Vagina (tissue), 2 donors: ENCODE measurements at regions not wholly inside any gene's neighbourhood (a gene's known extent, or its start where the extent isn't known, plus 50 kb on each side); places are given as distances from the start of the nearest gene placed in this dataset.
A peak's percentile ranks its signal among the peaks of the same experiment; 100 is the strongest.

Experiments used
- DNase-seq, 2 donors: peaks; one replicate each; pipeline ENCODE4 v3.0.0-alpha.2; 2017; ENCODE audit errors: extremely low spot score in 2 of 2
- H3K27ac ChIP-seq: fragments of 200-600 bp; sonication (generic); one replicate; pipeline ENCODE4 v1.5.1; 2019
- H3K27me3 ChIP-seq: fragments of 200-600 bp; sonication (generic); one replicate; pipeline ENCODE4 v1.5.1; 2019
- H3K36me3 ChIP-seq, 2 donors: fragments of 200-600 bp; sonication (generic); one replicate each; pipeline ENCODE4 v1.5.1; 2017 to 2019
- H3K4me1 ChIP-seq: fragments of 200-600 bp; sonication (generic); one replicate; pipeline ENCODE4 v1.5.1; 2019
- H3K4me3 ChIP-seq, 2 donors: fragments of 200-600 bp; sonication (generic); 1 replicate in 1 of 2; 2 replicates in 1 of 2; pipeline ENCODE4 v1.5.1; 2016 to 2019
- H3K9me3 ChIP-seq: fragments of 200-600 bp; sonication (generic); one replicate; pipeline ENCODE4 v1.5.1; 2019
- CTCF ChIP-seq, 3 experiments: fragments of 450-650 bp in 2 of 3; fragments of 200-600 bp in 1 of 3; sonication (generic) in 1 of 3; IDR thresholded peaks; one replicate each; pipeline ENCODE4 v1.5.1; 2017 to 2019; ENCODE audit warnings: antibody characterized with exemption in 3 of 3, mild to moderate bottlenecking in 2 of 3, moderate library complexity in 2 of 3
- POLR2A ChIP-seq, 2 donors: fragments of 450-650 bp; IDR thresholded peaks; one replicate each; pipeline ENCODE4 v1.6.1; 2017; ENCODE audit warnings: antibody characterized with exemption in 2 of 2, mild to moderate bottlenecking in 2 of 2, moderate library complexity in 2 of 2
- POLR2AphosphoS5 ChIP-seq, 2 donors: sonication (generic); formaldehyde crosslinking; IDR thresholded peaks; one replicate each; pipeline ENCODE4 v1.9.0; 2017; ENCODE audit warnings: antibody characterized with exemption in 2 of 2, mild to moderate bottlenecking in 2 of 2, low read depth in 1 of 2; ENCODE audit not compliant: insufficient read depth in 1 of 2
- intact Hi-C: fragments of 100-400 bp; cut with DNase I; formaldehyde crosslinking; loops from one replicate; pipeline ENCODE4 v1.15.1; 2023

- no peak overlapping the region for H3K27ac ChIP-seq
- no peak for DNase-seq
- no peak overlapping the region for H3K4me3 ChIP-seq
- intact Hi-C loops, result no loop called here
- peaks cover 19% of the 10 kb centered on the region for H3K4me1 ChIP-seq
- no peaks in the 10 kb centered on the region for H3K9me3 ChIP-seq
- H3K27me3 ChIP-seq, result no peaks in the 10 kb centered on the region
- no peaks in the 10 kb centered on the region for H3K36me3 ChIP-seq
- no peak for TF ChIP-seq POLR2AphosphoS5 (IDR thresholded peaks at IDR 0.05; ENCODE audit: insufficient read depth in 1 of 2, low read depth in 1 of 2)
- TF ChIP-seq CTCF (IDR thresholded peaks at IDR 0.05), result no peak
- TF ChIP-seq POLR2A (IDR thresholded peaks at IDR 0.05), result no peak
Observed at GRCh38 chr6:15882345-15882744, 219.5 kb upstream of the DTNBP1 start.

- Histone ChIP-seq H3K4me1 (peaks cover 15% of the 10 kb centered on the region), H3K36me3 (no peaks in the 10 kb centered on the region), H3K9me3 (no peaks in the 10 kb centered on the region), H3K4me3 (no peak overlapping the region), H3K27me3 (no peaks in the 10 kb centered on the region), H3K27ac (no peak overlapping the region)
- TF ChIP-seq POLR2AphosphoS5 (IDR thresholded peaks at IDR 0.05; ENCODE audit: insufficient read depth in 1 of 2, low read depth in 1 of 2) (no peak), POLR2A (IDR thresholded peaks at IDR 0.05) (no peak), CTCF (IDR thresholded peaks at IDR 0.05) (no peak)
- DNase-seq, result no peak
- intact Hi-C loops, result no loop called here
Observed at GRCh38 chr6:15881150-15881549, 218.3 kb upstream of the DTNBP1 start.

- Histone ChIP-seq H3K36me3 (no peaks in the 10 kb centered on the region), H3K27me3 (no peaks in the 10 kb centered on the region), H3K27ac (peak overlapping the region; percentile 54), H3K4me1 (peaks cover 15% of the 10 kb centered on the region), H3K9me3 (no peaks in the 10 kb centered on the region), H3K4me3 (no peak overlapping the region)
- TF ChIP-seq CTCF (IDR thresholded peaks at IDR 0.05), result no peak
- TF ChIP-seq POLR2AphosphoS5 (IDR thresholded peaks at IDR 0.05; ENCODE audit: insufficient read depth in 1 of 2, low read depth in 1 of 2), result no peak
- TF ChIP-seq POLR2A (IDR thresholded peaks at IDR 0.05), result no peak
- no peak for DNase-seq
- intact Hi-C loops, result no loop called here
Observed at GRCh38 chr6:15880262-15880973, 217.6 kb upstream of the DTNBP1 start.

- Histone ChIP-seq H3K4me1 (peaks cover 15% of the 10 kb centered on the region), H3K4me3 (no peak overlapping the region), H3K36me3 (no peaks in the 10 kb centered on the region), H3K27me3 (no peaks in the 10 kb centered on the region), H3K9me3 (no peaks in the 10 kb centered on the region), H3K27ac (peak overlapping the region; percentile 54)
- TF ChIP-seq POLR2A (IDR thresholded peaks at IDR 0.05) (no peak), CTCF (IDR thresholded peaks at IDR 0.05) (no peak), POLR2AphosphoS5 (IDR thresholded peaks at IDR 0.05; ENCODE audit: insufficient read depth in 1 of 2, low read depth in 1 of 2) (no peak)
- intact Hi-C loops, result no loop called here
- DNase-seq, result no peak
Observed at GRCh38 chr6:15879371-15880261, 216.8 kb upstream of the DTNBP1 start.

GRCh38 chr6:15877231-15877630, 214.4 kb upstream of the DTNBP1 start:
- no peak overlapping the region for H3K27ac ChIP-seq
- intact Hi-C loops, result no loop called here
- TF ChIP-seq POLR2A (IDR thresholded peaks at IDR 0.05), result no peak
- no peak for TF ChIP-seq CTCF (IDR thresholded peaks at IDR 0.05)
- TF ChIP-seq POLR2AphosphoS5 (IDR thresholded peaks at IDR 0.05; ENCODE audit: insufficient read depth in 1 of 2, low read depth in 1 of 2), result no peak

More at GRCh38 chr6:15877231-15877630, 214.4 kb upstream of the DTNBP1 start:
- no peak for DNase-seq
- Histone ChIP-seq H3K36me3 (no peaks in the 10 kb centered on the region), H3K9me3 (no peaks in the 10 kb centered on the region), H3K4me1 (peaks cover 15% of the 10 kb centered on the region), H3K27me3 (no peaks in the 10 kb centered on the region), H3K4me3 (no peak overlapping the region)
